HG03060 (cell line): ENCODE measurements at regions not wholly inside any gene's neighbourhood (a gene's known extent, or its start where the extent isn't known, plus 50 kb on each side); places are given as distances from the start of the nearest gene placed in this dataset.
"Not testable (repeated sequence)": the region's sequence is repeated elsewhere in the genome, so short reads cannot be mapped to it uniquely, and the experiment has no call there.

ENCODE experiments used
- ATAC-seq: cut with Tn5 transposase; IDR thresholded peaks from one replicate; pipeline ENCODE4 v1.9.1; 2021; ENCODE audit warnings: low read depth, moderate number of reproducible peaks; ENCODE audit not compliant: unreplicated experiment

GRCh38 chr1:161454865-161455707, 50.2 kb upstream of the FCGR2A start:
- ATAC-seq, result not testable (repeated sequence)

GRCh38 chr1:161453950-161454864, 51.0 kb upstream of the FCGR2A start:
- peak; percentile 44 for ATAC-seq

GRCh38 chr1:161451698-161452348, 53.4 kb upstream of the FCGR2A start:
- ATAC-seq, result not testable (repeated sequence)

GRCh38 chr1:161447760-161448332, 57.4 kb upstream of the FCGR2A start:
- not testable (repeated sequence) for ATAC-seq

- not testable (repeated sequence) for ATAC-seq
Observed at GRCh38 chr1:161447040-161447759, 58.1 kb upstream of the FCGR2A start.

- ATAC-seq, result not testable (repeated sequence)
Observed at GRCh38 chr1:161444725-161445124, 60.5 kb upstream of the FCGR2A start.

GRCh38 chr1:161444255-161444654, 61.0 kb upstream of the FCGR2A start:
- ATAC-seq, result not testable (repeated sequence)

GRCh38 chr1:161440312-161440894, 64.9 kb upstream of the FCGR2A start:
- ATAC-seq, result no peak

GRCh38 chr1:161439280-161440232, 65.7 kb upstream of the FCGR2A start:
- no peak for ATAC-seq

- ATAC-seq, result not testable (repeated sequence)
Observed at GRCh38 chr1:161433191-161433590, 65.5 kb upstream of the CFAP126 start.

- ATAC-seq, result no peak
Observed at GRCh38 chr1:161432091-161432490, 64.4 kb upstream of the CFAP126 start.

GRCh38 chr1:161427733-161428516, 60.2 kb upstream of the CFAP126 start:
- ATAC-seq, result no peak

- ATAC-seq, result not testable (repeated sequence)
Observed at GRCh38 chr1:161422914-161423313, 55.2 kb upstream of the CFAP126 start.

- no peak for ATAC-seq
Observed at GRCh38 chr1:161421456-161421855, 53.8 kb upstream of the CFAP126 start.

GRCh38 chr1:161420763-161421455, 53.2 kb upstream of the CFAP126 start:
- no peak for ATAC-seq

GRCh38 chr1:161417536-161417935, 49.9 kb upstream of the CFAP126 start:
- ATAC-seq, result not testable (repeated sequence)
